B cell (primary cell): ENCODE measurements at regions not wholly inside any gene's neighbourhood (a gene's known extent, or its start where the extent isn't known, plus 50 kb on each side); places are given as distances from the start of the nearest gene placed in this dataset.

ENCODE experiments used
- ATAC-seq: fragments of 200-7000 bp; cut with Tn5 transposase; one replicate; pipeline ENCODE4 v1.10.0; 2021; ENCODE audit warnings: low read depth, mild to moderate bottlenecking, moderate number of reproducible peaks, moderate library complexity
- CTCF ChIA-PET: fragments of 350-600 bp; sonication (Branson Sonifier 250); formaldehyde crosslinking; loops from one replicate; lab custom pipeline; 2021; ENCODE audit warnings: antibody characterized with exemption, inconsistent platforms; lab: Charles Lee
- POLR2A ChIA-PET: fragments of 350-600 bp; sonication (Branson Sonifier 250); formaldehyde crosslinking; loops from one replicate; lab custom pipeline; 2021; ENCODE audit warnings: antibody characterized with exemption; lab: Charles Lee
- DNase-seq: peaks from one replicate; pipeline ENCODE4 v3.0.0; 2013
- H2AFZ ChIP-seq: 2 replicates; pipeline ENCODE4 v1.6.1; 2012; ENCODE audit warnings: mild to moderate bottlenecking, low read depth, low read length; ENCODE audit not compliant: insufficient read depth, poor library complexity, severe bottlenecking
- H3K27ac ChIP-seq, 2 donors: 1 replicate in 1 of 2; 2 replicates in 1 of 2; pipeline ENCODE4 v1.5.1; 2012 to 2013; ENCODE audit warnings: low read length in 2 of 2, mild to moderate bottlenecking in 2 of 2, moderate library complexity in 1 of 2
- H3K27me3 ChIP-seq, 4 experiments: fragments of 200-600 bp in 1 of 4; sonication (generic) in 1 of 4; replicated peaks in 1 of 4; 1 replicate in 2 of 4; 2 replicates in 2 of 4; pipeline versions ENCODE4 v1.6.1 to v1.7.0; 2013 to 2016; ENCODE audit warnings: low read length in 3 of 4, mild to moderate bottlenecking in 2 of 4, mixed read lengths in 1 of 4, moderate library complexity in 1 of 4; ENCODE audit not compliant: insufficient read depth in 4 of 4, control insufficient read depth in 3 of 4; ENCODE audit errors: control extremely low read depth in 1 of 4
- H3K36me3 ChIP-seq, 2 experiments: replicated peaks in 1 of 2; 1 replicate in 1 of 2; 2 replicates in 1 of 2; pipeline versions ENCODE4 v1.6.1 to v1.7.1; 2013; ENCODE audit warnings: low read length in 1 of 2; ENCODE audit not compliant: insufficient read depth in 2 of 2, control insufficient read depth in 1 of 2; ENCODE audit errors: control extremely low read depth in 1 of 2, extremely low read depth in 1 of 2
- H3K4me1 ChIP-seq, 2 donors: fragments of 200-600 bp in 1 of 2; sonication (generic) in 1 of 2; 1 replicate in 1 of 2; 2 replicates in 1 of 2; pipeline versions ENCODE4 v1.5.1 to v1.6.1; 2013 to 2017; ENCODE audit warnings: low read length in 2 of 2; ENCODE audit not compliant: control insufficient read depth in 2 of 2, insufficient read depth in 2 of 2
- H3K4me2 ChIP-seq: replicated peaks from 2 replicates; pipeline ENCODE3; 2012; ENCODE audit warnings: mild to moderate bottlenecking, low read depth, low read length; ENCODE audit not compliant: poor library complexity, severe bottlenecking
- H3K4me3 ChIP-seq, 5 experiments: fragments of 200-600 bp in 1 of 5; sonication (generic) in 1 of 5; 1 replicate in 3 of 5; 2 replicates in 2 of 5; pipeline versions ENCODE4 v1.5.1 to v1.7.0; 2011 to 2016; ENCODE audit warnings: low read length in 4 of 5, mild to moderate bottlenecking in 4 of 5, low read depth in 2 of 5, control low read depth in 1 of 5, moderate library complexity in 1 of 5; ENCODE audit not compliant: insufficient read depth in 1 of 5; ENCODE audit errors: control extremely low read depth in 1 of 5, extremely low read depth in 1 of 5
- H3K79me2 ChIP-seq: fragments of 200-600 bp; sonication (generic); one replicate; pipeline ENCODE4 v1.6.0; 2016; ENCODE audit warnings: low read length; ENCODE audit not compliant: control insufficient read depth, insufficient read depth
- H3K9ac ChIP-seq: fragments of 200-600 bp; sonication (generic); 2 replicates; pipeline ENCODE4 v1.6.1; 2017; ENCODE audit warnings: mild to moderate bottlenecking, low read length, moderate library complexity
- H3K9me3 ChIP-seq, 3 donors: one replicate each; pipeline versions ENCODE4 v1.6.1 to v1.7.1; 2013; ENCODE audit warnings: low read length in 2 of 3; ENCODE audit not compliant: control insufficient read depth in 2 of 3, insufficient read depth in 1 of 3; ENCODE audit errors: control extremely low read depth in 1 of 3
- H4K20me1 ChIP-seq: 2 replicates; pipeline ENCODE4 v1.6.0; 2012; ENCODE audit warnings: mild to moderate bottlenecking, low read length; ENCODE audit not compliant: insufficient read depth, control insufficient read depth, poor library complexity, severe bottlenecking
- H3K27ac Mint-ChIP-seq: one replicate; pipeline ENCODE4 v1.8.0; 2021; ENCODE audit warnings: mixed read lengths
- H3K27me3 Mint-ChIP-seq: one replicate; pipeline ENCODE4 v1.8.0; 2021; ENCODE audit warnings: mixed read lengths
- H3K4me1 Mint-ChIP-seq: one replicate; pipeline ENCODE4 v1.8.0; 2021; ENCODE audit warnings: mixed read lengths
- H3K4me3 Mint-ChIP-seq: one replicate; pipeline ENCODE4 v1.8.0; 2021; ENCODE audit warnings: mixed read lengths
- H3K9me3 Mint-ChIP-seq: one replicate; pipeline ENCODE4 v1.8.0; 2022; ENCODE audit warnings: mixed read lengths; ENCODE audit not compliant: insufficient read depth
- CTCF ChIP-seq: fragments of 200-600 bp; IDR thresholded peaks from one replicate; pipeline ENCODE4 v1.8.0; 2022; ENCODE audit warnings: antibody characterized with exemption, mild to moderate bottlenecking
- EZH2 ChIP-seq: IDR thresholded peaks from 2 replicates; pipeline ENCODE4 v1.6.1; 2012; ENCODE audit warnings: borderline replicate concordance, low read depth, mild to moderate bottlenecking, moderate library complexity, low read length; ENCODE audit not compliant: insufficient read depth, poor library complexity, severe bottlenecking
- WGBS: methylation state at CpG from one replicate; pipeline ENCODE4 v1.1.5; 2013; ENCODE audit warnings: missing lambda C conversion rate; ENCODE audit not compliant: insufficient coverage; 5-methylcytosine and 5-hydroxymethylcytosine counted together
- intact Hi-C: fragments of 100-400 bp; cut with micrococcal nuclease; formaldehyde crosslinking; loops from one replicate; pipeline ENCODE4 v1.10.0; 2022

- H3K27me3 ChIP-seq, result no peaks in the 10 kb centered on the region
- H3K79me2 ChIP-seq, result no peaks in the 10 kb centered on the region
- H3K9ac ChIP-seq, result no peak overlapping the region
- H3K4me2 ChIP-seq, result no peak overlapping the region
- ATAC-seq (no peak), DNase-seq (no peak)
- no peak overlapping the region for H2AFZ ChIP-seq
- CTCF ChIA-PET, result no interaction called here
- Mint-ChIP-seq H3K27me3 (no peaks in the 10 kb centered on the region), H3K4me3 (no peak overlapping the region), H3K4me1 (no peaks in the 10 kb centered on the region), H3K9me3 (no peaks in the 10 kb centered on the region), H3K27ac (no peak overlapping the region)
- H3K27ac ChIP-seq, result no peak overlapping the region
- H4K20me1 ChIP-seq, result no peaks in the 10 kb centered on the region
- H3K4me1 ChIP-seq, result no peaks in the 10 kb centered on the region
- no peak for TF ChIP-seq CTCF
- TF ChIP-seq EZH2, result no peak
- no peaks in the 10 kb centered on the region for H3K9me3 ChIP-seq
- no peak overlapping the region for H3K4me3 ChIP-seq
- POLR2A ChIA-PET, result no interaction called here
- H3K36me3 ChIP-seq, result no peaks in the 10 kb centered on the region
- intact Hi-C loops, result no loop called here
Observed at GRCh38 chr2:185466915-185467314, 271.7 kb upstream of the FSIP2 start.

GRCh38 chr2:185471441-185471840 lies 267.2 kb upstream of the FSIP2 start:
- ChIA-PET CTCF (no interaction called here), POLR2A (no interaction called here)
- no peak for TF ChIP-seq CTCF
- no peak for TF ChIP-seq EZH2
- Histone ChIP-seq H3K9me3 (peaks cover 0 to 19% (median 0%) of the 10 kb centered on the region in 3 donors), H2AFZ (no peak overlapping the region), H3K4me2 (no peak overlapping the region), H3K9ac (no peak overlapping the region), H3K4me1 (no peaks in the 10 kb centered on the region), H3K27me3 (no peaks in the 10 kb centered on the region), H3K27ac (no peak overlapping the region), H3K36me3 (no peaks in the 10 kb centered on the region), H3K79me2 (no peaks in the 10 kb centered on the region), H4K20me1 (no peaks in the 10 kb centered on the region), H3K4me3 (no peak overlapping the region)
- no peak overlapping the region for H3K4me3 Mint-ChIP-seq
- WGBS, result no CpG with 5 or more reads among the region's 1 CpG
- no peaks in the 10 kb centered on the region for H3K9me3 Mint-ChIP-seq
- intact Hi-C loops, result no loop called here
- DNase-seq (no peak), ATAC-seq (no peak)
- no peak overlapping the region for H3K27ac Mint-ChIP-seq
- H3K27me3 Mint-ChIP-seq, result no peaks in the 10 kb centered on the region
- no peaks in the 10 kb centered on the region for H3K4me1 Mint-ChIP-seq
